IMR-90 (cell line): ENCODE measurements at regions not wholly inside any gene's neighbourhood (a gene's known extent, or its start where the extent isn't known, plus 50 kb on each side); places are given as distances from the start of the nearest gene placed in this dataset.

Experiments
- ATAC-seq: fragments of 200-7000 bp; cut with Tn5 transposase; 2 replicates; pipeline ENCODE4 v1.9.1; 2020; ENCODE audit warnings: low read depth, mild to moderate bottlenecking, moderate library complexity
- BruUV-seq: library from RNA; stranded (reverse); fragments of 400-500 nt; replicated peaks from 2 replicates; lab custom pipeline; 2021; lab: Mats Ljungman, UMichigan
- CTCF ChIA-PET: fragments of 300-600 bp; formaldehyde crosslinking; extraction: SDS; loops from one replicate; lab custom pipeline; 2021; ENCODE audit warnings: antibody characterized with exemption; lab: Yijun Ruan, JAX
- POLR2A ChIA-PET: fragments of 300-600 bp; sonication (Branson Sonifier 250); formaldehyde crosslinking; loops from one replicate; lab custom pipeline; 2022; ENCODE audit warnings: antibody characterized with exemption; ENCODE audit not compliant: unreplicated experiment; lab: Charles Lee
- DNase-seq: peaks from one replicate; pipeline ENCODE4 v3.0.0; 2013
- H2AFZ ChIP-seq: replicated peaks from 2 replicates; pipeline ENCODE3; 2013; ENCODE audit warnings: low read length, mild to moderate bottlenecking; ENCODE audit not compliant: poor library complexity
- H2AK5ac ChIP-seq: 2 replicates; pipeline ENCODE4 v1.6.1; 2013; ENCODE audit warnings: low read depth, low read length, inconsistent platforms
- H2AK9ac ChIP-seq: replicated peaks from 2 replicates; pipeline ENCODE3; 2013; ENCODE audit warnings: mild to moderate bottlenecking, low read depth, low read length, moderate library complexity; ENCODE audit not compliant: poor library complexity
- H2BK120ac ChIP-seq: 2 replicates; pipeline ENCODE4 v1.6.1; 2013; ENCODE audit warnings: low read depth, low read length, inconsistent platforms
- H2BK15ac ChIP-seq: 3 replicates; pipeline ENCODE4 v1.6.1; 2013; ENCODE audit warnings: low read depth, low read length, inconsistent platforms
- H2BK20ac ChIP-seq: 2 replicates; pipeline ENCODE4 v1.6.1; 2013; ENCODE audit warnings: low read depth, mild to moderate bottlenecking, inconsistent platforms, low read length, moderate library complexity
- H2BK5ac ChIP-seq: 2 replicates; pipeline ENCODE4 v1.6.1; 2013; ENCODE audit warnings: mild to moderate bottlenecking, low read depth, low read length, inconsistent platforms; ENCODE audit not compliant: poor library complexity, severe bottlenecking
- H3K14ac ChIP-seq: replicated peaks from 2 replicates; pipeline ENCODE4 v1.6.1; 2013; ENCODE audit warnings: low read depth, low read length, inconsistent platforms
- H3K18ac ChIP-seq: 2 replicates; pipeline ENCODE4 v1.6.1; 2013; ENCODE audit warnings: low read depth, low read length, control low read depth
- H3K23ac ChIP-seq: 2 replicates; pipeline ENCODE4 v1.6.1; 2013; ENCODE audit warnings: low read depth, low read length, inconsistent platforms
- H3K27ac ChIP-seq: 2 replicates; pipeline ENCODE4 v1.5.1; 2013; ENCODE audit warnings: mild to moderate bottlenecking, control low read depth, low read length; ENCODE audit not compliant: insufficient read depth
- H3K27me3 ChIP-seq: 2 replicates; pipeline ENCODE4 v1.6.1; 2013; ENCODE audit warnings: low read length; ENCODE audit not compliant: control insufficient read depth, insufficient read depth
- H3K36me3 ChIP-seq: 2 replicates; pipeline ENCODE4 v1.6.1; 2013; ENCODE audit warnings: low read length, mixed read lengths; ENCODE audit not compliant: control insufficient read depth, insufficient read depth
- H3K4ac ChIP-seq: 2 replicates; pipeline ENCODE4 v1.6.1; 2013; ENCODE audit warnings: low read depth, low read length, inconsistent platforms
- H3K4me1 ChIP-seq: 2 replicates; pipeline ENCODE4 v1.6.1; 2013; ENCODE audit warnings: low read length, mixed read lengths; ENCODE audit not compliant: control insufficient read depth, insufficient read depth
- H3K4me2 ChIP-seq: 2 replicates; pipeline ENCODE4 v1.6.1; 2013; ENCODE audit warnings: low read depth, mild to moderate bottlenecking, control low read depth, low read length, moderate library complexity
- H3K4me3 ChIP-seq: 2 replicates; pipeline ENCODE4 v1.5.1; 2013; ENCODE audit warnings: low read depth, mild to moderate bottlenecking, control low read depth, low read length, moderate library complexity; ENCODE audit not compliant: insufficient read depth
- H3K56ac ChIP-seq: 2 replicates; pipeline ENCODE4 v1.6.1; 2013; ENCODE audit warnings: low read length, inconsistent platforms; ENCODE audit not compliant: insufficient read depth; ENCODE audit errors: extremely low read depth
- H3K79me1 ChIP-seq, 2 experiments: 2 replicates each; pipeline ENCODE4 v1.6.1; 2013; ENCODE audit warnings: low read length in 2 of 2, inconsistent platforms in 1 of 2, low read depth in 1 of 2
- H3K9ac ChIP-seq: 2 replicates; pipeline ENCODE4 v1.6.1; 2013; ENCODE audit warnings: low read depth, low read length, control low read depth
- H3K9me1 ChIP-seq: 2 replicates; pipeline ENCODE4 v1.6.1; 2013; ENCODE audit warnings: low read length, inconsistent platforms; ENCODE audit not compliant: insufficient read depth
- H3K9me3 ChIP-seq: 2 replicates; pipeline ENCODE4 v1.6.1; 2013; ENCODE audit warnings: low read length; ENCODE audit not compliant: control insufficient read depth, insufficient read depth
- H4K20me1 ChIP-seq: 2 replicates; pipeline ENCODE4 v1.6.1; 2013; ENCODE audit warnings: low read length, inconsistent platforms; ENCODE audit not compliant: insufficient read depth
- H4K5ac ChIP-seq: 2 replicates; pipeline ENCODE4 v1.6.1; 2013; ENCODE audit warnings: mild to moderate bottlenecking, low read depth, low read length, control low read depth
- H4K8ac ChIP-seq, 2 experiments: 2 replicates each; pipeline ENCODE4 v1.6.1; 2013; ENCODE audit warnings: low read depth in 2 of 2, low read length in 2 of 2, control low read depth in 1 of 2, inconsistent platforms in 1 of 2
- H4K91ac ChIP-seq: 2 replicates; pipeline ENCODE4 v1.6.1; 2013; ENCODE audit warnings: low read depth, low read length, inconsistent platforms; ENCODE audit not compliant: insufficient read depth
- CEBPB ChIP-seq: IDR thresholded peaks from 2 replicates; pipeline ENCODE4 v1.6.1; 2012; ENCODE audit warnings: low read depth, low read length, improper control_type of control experiment
- CTCF ChIP-seq: conservative IDR thresholded peaks from 2 replicates; pipeline ENCODE4 v1.5.1; 2012; ENCODE audit warnings: mild to moderate bottlenecking, low read depth, low read length, improper control_type of control experiment
- FOS ChIP-seq: fragments of 150-350 bp; IDR thresholded peaks from 2 replicates; pipeline ENCODE4 v1.6.1; 2016; ENCODE audit warnings: low read depth, low read length
- NFE2L2 ChIP-seq: fragments of 150-350 bp; IDR thresholded peaks from 2 replicates; pipeline ENCODE4 v1.6.1; 2016; ENCODE audit warnings: low read depth, mild to moderate bottlenecking, low read length
- RFX5 ChIP-seq: IDR thresholded peaks from 2 replicates; pipeline ENCODE4 v1.8.0; 2012; ENCODE audit warnings: low read depth, mild to moderate bottlenecking, low read length, moderate library complexity
- WGBS, 2 experiments: methylation state at CpG; one replicate each; pipeline versions ENCODE4 v1.1.5 to v1.1.7; 2013; ENCODE audit warnings: missing lambda C conversion rate in 2 of 2; ENCODE audit not compliant: insufficient read length in 1 of 2; ENCODE audit errors: extremely low coverage in 2 of 2; 5-methylcytosine and 5-hydroxymethylcytosine counted together
- dilution Hi-C: fragments of 300-500 bp; cut with HindIII; formaldehyde crosslinking; loops from one replicate; pipeline ENCODE4 v1.14.3; 2018; ENCODE audit warnings: low sequenced_read_pairs; ENCODE audit not compliant: unreplicated experiment
- in situ Hi-C: fragments of 300-500 bp; cut with MboI; formaldehyde crosslinking; loops from 3 replicates; pipeline ENCODE4 v1.14.3; 2019; ENCODE audit warnings: low sequenced_read_pairs, inconsistent platforms, mixed read lengths
- intact Hi-C: fragments of 100-400 bp; cut with micrococcal nuclease; formaldehyde crosslinking; loops from 2 replicates; pipeline ENCODE4 v1.10.0; 2022

- Histone ChIP-seq H3K14ac (no peak overlapping the region), H3K9me1 (no peaks in the 10 kb centered on the region), H4K8ac (no peak overlapping the region), H2BK20ac (no peak overlapping the region), H2AK5ac (no peak overlapping the region), H4K20me1 (no peaks in the 10 kb centered on the region), H2BK5ac (no peak overlapping the region), H2AK9ac (no peak overlapping the region), H3K79me1 (no peaks in the 10 kb centered on the region), H3K56ac (no peak overlapping the region), H3K27me3 (peaks cover 39% of the 10 kb centered on the region), H2BK120ac (no peak overlapping the region), H4K5ac (no peak overlapping the region), H3K27ac (no peak overlapping the region), H3K4me1 (no peaks in the 10 kb centered on the region), H3K4ac (no peak overlapping the region), H3K18ac (no peak overlapping the region), H4K91ac (no peak overlapping the region), H3K4me3 (no peak overlapping the region), H3K9ac (no peak overlapping the region), H2BK15ac (no peak overlapping the region), H3K36me3 (no peaks in the 10 kb centered on the region), H3K4me2 (no peak overlapping the region), H2AFZ (no peak overlapping the region), H3K23ac (no peak overlapping the region), H3K9me3 (no peaks in the 10 kb centered on the region)
- ATAC-seq (no peak), DNase-seq (no peak)
- dilution Hi-C loops (no loop called here), intact Hi-C loops (no loop called here), in situ Hi-C loops (no loop called here)
- no TSS peak for BruUV-seq
- TF ChIP-seq RFX5 (no peak), NFE2L2 (no peak), FOS (no peak), CTCF (no peak), CEBPB (no peak)
- 81% methylated on average over 2 of the region's 8 CpGs; no CpG with 5 or more reads in 1 of the 2 experiments for WGBS, 2 experiments
- POLR2A ChIA-PET: no interaction called here
- CTCF ChIA-PET: no interaction called here
Observed at GRCh38 chr5:79871364-79872120, 119.5 kb downstream of the MTX3 start.
